H4 (cell line): ENCODE measurements at regions not wholly inside any gene's neighbourhood (a gene's known extent, or its start where the extent isn't known, plus 50 kb on each side); places are given as distances from the start of the nearest gene placed in this dataset.
A peak's percentile ranks its signal among the peaks of the same experiment; 100 is the strongest.

Experiments used
- DNase-seq: peaks from one replicate; pipeline ENCODE4 v3.0.0-alpha.2; 2015; ENCODE audit warnings: low spot score

- no peak for DNase-seq
Measured at GRCh38 chr2:71813315-71813714, 334.3 kb downstream of the CYP26B1 start.

DNA sequence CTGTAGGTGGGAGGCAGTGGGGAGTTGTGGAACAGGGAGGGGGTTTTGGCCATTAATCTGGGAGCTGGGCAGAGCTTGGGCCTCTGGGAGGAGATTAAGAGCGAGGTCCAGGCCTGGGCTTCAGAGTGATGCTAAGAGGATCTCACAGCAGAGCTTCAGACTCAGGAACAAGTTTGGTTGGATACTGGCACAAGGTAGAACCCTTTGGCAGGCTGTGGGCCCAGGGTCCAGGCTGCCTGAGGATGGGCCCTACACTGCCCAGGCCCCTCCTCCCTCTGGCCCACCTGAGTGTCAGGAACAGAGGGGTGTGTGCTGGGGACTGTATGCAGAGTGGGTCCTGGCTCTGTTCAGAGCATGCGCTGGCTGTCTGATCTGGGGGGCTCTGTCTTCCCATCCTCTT, 334.9 kb downstream of the CYP26B1 start:
- DNase-seq: no peak

DNA sequence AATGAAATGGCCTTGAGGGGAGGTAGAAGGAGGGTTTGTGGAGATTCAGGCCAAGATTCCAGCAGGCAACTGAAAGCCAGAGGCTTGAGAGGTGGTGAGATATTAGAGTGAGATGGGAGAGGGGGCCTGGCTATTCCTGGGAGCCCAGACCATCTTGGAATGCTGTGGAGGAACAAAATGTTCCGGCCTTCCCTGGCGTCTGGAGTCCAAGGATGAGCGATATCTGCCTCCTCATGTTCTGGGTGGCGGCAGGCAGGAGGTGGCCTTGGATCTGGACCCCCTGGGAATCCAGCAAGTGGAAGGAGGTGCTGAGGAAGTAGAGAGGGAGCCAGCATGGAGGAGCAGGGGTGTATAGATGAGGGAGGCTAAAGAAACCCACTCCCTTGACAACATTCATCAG, 335.9 kb downstream of the CYP26B1 start:
- no peak for DNase-seq

- no peak for DNase-seq
Measured at GRCh38 chr2:71811157-71811556, 336.5 kb downstream of the CYP26B1 start.

DNA sequence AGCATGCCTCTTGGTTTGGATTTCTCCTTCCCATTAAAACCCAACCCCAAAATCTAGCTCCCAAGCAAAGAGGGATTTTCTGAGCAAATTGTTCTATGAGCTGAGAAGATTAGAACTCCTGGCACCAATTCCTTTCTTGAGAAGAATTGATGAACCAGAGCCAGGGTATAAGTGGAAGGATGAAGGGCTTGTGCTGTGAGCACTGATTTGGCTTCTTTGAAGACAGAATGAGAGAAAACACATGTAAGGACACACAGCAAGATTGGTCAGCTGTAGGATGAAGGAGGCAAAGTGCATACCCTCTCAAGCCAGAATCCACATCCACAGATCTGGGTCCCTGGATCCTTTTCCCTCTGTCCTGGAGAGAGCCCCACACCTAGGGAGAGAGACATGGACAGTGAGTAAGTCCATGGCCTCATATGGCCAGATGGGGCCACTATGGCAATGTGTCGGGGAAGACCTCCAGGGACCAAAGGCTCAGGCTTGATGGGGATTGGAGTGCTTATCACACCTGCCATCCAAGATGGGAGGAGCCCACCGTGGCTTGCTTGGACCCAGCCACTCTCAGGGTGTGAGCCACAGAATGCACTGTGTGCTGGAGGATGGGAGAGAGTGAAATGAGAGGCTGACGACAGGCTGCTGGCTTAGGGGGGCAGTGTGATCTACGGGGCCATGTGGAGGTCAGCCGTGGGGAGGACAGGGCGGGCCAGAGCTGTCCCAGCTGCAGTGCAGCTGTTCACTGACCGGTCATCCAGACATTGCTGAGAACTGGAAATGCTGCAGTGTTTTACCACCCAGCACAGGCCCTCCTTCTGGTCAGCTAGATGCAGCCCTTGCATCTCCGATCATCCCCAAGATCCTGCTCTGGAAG, 339.8 kb downstream of the CYP26B1 start:
- DNase-seq: no peak

DNA sequence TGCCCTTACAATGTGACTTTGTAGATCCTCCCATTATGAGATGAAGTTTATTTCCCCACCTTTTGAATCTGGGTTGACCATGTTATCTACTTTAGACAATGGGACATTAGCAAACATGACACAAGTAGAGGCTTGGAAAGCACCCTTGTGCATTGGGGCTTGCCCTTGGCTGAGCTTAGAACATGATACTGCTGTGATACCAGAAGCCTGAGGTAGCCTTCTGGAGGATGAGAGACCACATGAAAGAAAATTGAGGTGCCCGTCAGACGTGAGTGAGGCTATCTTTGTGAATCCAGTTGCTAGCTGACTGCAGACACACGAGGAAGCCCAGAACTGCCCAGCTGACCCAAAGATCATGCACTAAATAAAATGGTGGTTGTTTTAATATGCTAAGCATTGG, 341.2 kb downstream of the CYP26B1 start:
- no peak for DNase-seq

GRCh38 chr2:71804281-71804751, 343.3 kb downstream of the CYP26B1 start:
- no peak for DNase-seq

GRCh38 chr2:71803398-71803797, 344.3 kb downstream of the CYP26B1 start:
- DNase-seq: no peak

DNA sequence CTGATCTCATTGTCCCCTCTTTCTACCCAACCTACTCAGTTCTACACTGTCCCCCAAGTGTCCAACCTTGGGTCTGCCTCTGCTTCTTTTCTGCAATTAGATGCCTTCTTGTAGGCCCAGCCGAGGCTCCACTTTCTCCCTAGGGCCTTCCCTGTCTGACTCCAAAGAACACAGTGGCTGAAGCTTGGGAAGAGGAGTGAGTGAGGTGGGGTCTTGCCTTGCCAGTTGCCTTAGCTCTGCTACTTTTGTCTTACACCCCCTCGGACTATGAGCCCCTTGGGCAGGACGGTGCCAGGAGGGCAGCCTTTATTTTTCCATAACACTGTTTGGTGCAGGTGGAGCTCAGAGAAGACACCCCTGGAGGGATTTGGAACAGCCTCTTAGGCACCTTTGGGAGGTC, 345.1 kb downstream of the CYP26B1 start:
- no peak for DNase-seq

GRCh38 chr2:71801969-71802368, 345.7 kb downstream of the CYP26B1 start:
- DNase-seq: peak; percentile 43

GRCh38 chr2:71801556-71801955, 346.1 kb downstream of the CYP26B1 start:
- DNase-seq: no peak

DNA sequence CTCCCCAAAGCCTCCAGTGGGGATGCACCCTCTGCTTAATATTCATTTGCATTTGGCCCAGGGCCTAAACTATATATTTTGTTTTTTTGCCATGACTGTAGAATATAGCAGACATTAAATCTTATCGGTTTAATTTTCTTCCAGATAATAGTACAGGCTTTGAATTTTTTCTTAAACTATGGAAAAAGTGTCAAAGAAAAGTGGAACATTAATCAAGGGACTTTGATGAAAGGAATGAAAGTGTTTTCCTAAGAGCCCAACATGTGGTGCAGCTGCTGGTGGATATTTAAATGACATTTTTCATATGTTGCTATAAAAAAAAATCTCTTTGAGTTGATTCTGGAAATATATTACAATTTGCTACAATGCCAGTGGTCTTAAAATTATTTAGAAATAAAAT, 346.8 kb downstream of the CYP26B1 start:
- no peak for DNase-seq

DNA sequence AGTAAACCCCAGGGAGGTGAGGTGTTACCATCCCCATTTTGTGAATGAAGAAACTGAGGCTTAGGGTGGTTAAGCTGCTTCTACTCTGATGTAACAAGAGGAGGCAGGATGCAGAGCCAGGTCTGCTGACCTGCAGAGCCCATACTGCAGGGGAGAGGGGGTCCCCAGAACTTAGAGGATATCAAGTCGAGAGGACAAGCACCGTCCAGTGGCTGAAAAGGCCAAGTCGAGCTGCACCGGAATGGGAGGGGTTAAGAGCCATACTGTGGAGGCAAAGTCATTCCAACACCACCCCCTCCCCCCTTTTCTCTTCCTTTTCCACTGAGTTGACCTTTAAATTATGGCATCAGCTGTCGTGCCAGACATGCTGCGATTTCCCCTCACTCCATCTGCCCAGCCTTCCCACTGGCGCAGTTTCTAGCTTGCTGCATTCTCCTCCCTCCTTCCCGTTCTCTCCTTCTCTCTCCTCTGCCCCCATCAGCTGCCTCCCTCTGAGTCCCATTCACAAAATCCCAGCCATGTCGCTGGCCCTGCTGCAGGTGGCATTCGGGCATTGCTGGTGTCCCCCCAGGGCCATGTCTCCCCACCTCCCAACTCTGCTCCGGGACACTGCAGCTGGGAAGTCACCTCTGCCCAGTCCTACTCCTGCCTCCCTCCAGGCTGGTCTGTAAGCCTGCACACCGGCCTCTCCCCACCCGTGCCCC, 346.9 kb downstream of the DYSF start:
- no peak for DNase-seq

DNA sequence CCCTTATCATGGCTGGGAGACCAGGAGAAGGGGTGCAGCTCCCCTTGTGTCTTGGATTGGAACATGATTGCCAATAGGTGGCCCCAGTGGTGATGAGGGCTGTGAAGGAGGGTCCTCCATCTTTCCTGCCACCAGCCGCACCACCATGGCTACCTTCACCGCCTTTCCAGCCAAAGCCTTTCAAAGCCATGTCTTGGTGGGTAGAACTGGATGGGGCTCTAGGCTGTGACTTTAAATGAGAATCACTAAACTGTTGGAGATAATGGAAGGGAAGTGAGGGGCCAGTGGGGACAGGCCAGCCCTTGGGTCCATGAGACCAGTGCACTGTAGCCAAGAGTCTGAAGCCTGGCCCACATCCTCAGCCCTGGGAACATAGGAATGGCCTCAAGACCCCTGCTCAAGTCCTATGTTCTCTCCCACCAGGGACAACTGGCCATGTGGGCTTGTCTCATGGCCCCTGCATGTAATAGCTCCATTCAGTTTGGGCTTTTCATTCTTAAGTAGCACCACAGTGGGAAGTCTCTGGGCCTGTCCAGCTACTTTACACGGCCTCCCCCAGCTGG, 345.7 kb downstream of the DYSF start:
- DNase-seq: no peak

GRCh38 chr2:71798266-71799012, 345.1 kb downstream of the DYSF start:
- DNase-seq: no peak

DNA sequence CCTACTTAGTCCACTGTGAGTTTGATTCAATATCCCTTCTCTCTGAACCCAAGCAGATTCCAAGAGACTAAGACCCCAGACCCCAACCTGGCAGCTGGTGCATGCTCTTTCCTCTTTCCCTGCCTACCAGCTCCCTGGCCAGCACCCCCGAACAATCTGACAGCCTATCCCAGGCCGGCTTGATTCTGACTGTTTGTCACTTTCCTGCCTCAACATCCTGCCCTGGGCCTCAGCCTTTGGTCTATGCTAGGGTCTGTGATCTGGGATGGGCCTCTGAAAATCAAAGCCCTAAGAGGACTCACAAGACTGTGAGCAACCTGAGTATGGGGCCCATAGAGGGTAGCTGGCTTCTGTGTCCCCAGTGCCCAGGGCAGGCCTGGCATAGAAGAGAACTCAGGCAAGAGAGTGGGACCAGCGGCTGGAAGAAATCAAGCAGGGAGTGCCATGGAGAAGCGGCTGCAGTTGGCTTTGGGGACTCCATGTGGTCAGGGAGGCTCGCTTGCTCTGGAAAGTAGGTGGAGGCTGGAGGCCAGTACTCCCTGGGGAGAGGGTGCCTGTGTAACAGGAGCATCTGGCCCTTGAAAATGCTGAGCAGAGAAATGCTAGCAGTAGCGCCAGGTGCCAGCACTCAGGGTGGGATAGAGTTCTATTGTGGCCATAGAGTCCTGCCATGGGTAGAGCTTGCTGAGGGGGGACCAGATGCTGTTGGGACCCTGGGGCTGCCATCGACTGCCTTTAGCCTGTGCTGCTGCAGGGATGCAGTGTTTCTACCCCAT, 343.9 kb downstream of the DYSF start:
- no peak for DNase-seq

DNA sequence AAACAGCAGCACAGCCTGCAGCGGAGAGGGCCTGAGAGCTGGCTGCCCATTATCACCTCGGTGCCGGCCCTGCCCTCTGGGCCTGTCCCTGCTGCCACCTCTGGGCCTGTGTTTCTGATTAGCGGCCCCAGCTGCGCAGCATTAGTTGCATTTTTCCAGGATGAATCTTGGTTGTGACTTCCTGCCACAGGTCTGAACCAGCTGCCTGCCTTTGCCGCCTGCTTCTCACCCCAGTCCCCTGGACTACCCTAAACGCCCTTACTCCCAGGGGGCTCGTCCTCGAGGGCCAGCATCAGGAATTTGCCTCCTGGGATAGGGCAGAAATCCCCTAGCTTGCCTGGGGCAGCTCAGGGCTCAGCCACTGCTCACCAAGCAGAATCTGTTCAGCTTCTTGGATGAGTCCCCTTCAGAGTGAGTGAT, 342.8 kb downstream of the DYSF start:
- peak; percentile 38 for DNase-seq

GRCh38 chr2:71795486-71795885, 342.1 kb downstream of the DYSF start:
- no peak for DNase-seq

DNA sequence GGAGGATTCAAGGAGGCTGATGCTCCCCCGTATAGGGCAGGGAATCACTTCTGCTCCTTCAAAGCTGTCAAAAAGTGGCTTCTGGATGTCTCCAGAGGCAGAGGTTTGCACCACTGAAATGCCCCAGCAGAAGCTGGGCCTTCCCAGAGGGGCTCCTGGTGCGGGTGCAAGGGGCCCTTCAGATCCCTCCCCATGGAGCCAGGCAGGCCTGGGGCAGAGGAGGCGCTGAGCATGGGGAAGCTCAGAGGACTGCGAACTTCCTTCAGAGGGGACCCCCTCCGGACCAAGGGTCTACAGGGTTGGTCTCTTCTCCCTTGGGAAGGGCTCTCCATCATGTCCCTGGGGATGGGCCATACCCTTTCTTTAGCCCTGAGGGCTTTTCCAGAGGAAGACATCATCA, 341.2 kb downstream of the DYSF start:
- DNase-seq: no peak

GRCh38 chr2:71793926-71794325, 340.6 kb downstream of the DYSF start:
- DNase-seq: no peak
